ENCODE measurements at regions not wholly inside any gene's neighbourhood (a gene's known extent, or its start where the extent isn't known, plus 50 kb on each side); places are given as distances from the start of the nearest gene placed in this dataset.

DNA sequence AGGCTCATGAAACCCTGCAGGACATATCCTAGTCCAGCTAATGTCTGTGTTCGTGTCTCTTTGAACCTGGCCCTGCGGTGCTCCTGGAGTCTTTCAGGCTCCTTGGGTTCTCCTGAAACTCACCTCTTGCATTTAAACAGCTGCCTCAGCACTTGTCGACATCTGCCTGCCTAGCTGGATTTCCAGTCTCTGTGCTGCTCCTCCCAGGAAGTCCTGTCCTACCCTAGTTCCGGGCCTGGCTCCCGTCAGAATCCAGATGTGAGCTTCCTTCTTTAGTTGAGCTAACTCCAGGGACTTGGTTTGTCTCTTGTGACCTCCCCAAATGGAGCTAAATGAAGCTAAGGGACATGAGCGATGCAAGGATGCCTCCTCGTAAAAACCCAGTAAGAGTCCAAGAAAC, 155.2 kb upstream of the PIRT start:
- no peak overlapping the region for H3K4me3 ChIP-seq (ENCODE audit: low read depth, low read length)
- no peak overlapping the region for H3K27ac ChIP-seq
- no peaks in the 10 kb centered on the region for H3K9me3 ChIP-seq (ENCODE audit: severe bottlenecking)
- no peak for DNase-seq
- no peaks in the 10 kb centered on the region for H3K36me3 ChIP-seq
- H3K27me3 ChIP-seq (ENCODE audit: insufficient read depth, low read depth, severe bottlenecking): no peaks in the 10 kb centered on the region
- TF ChIP-seq, protein P1, sequence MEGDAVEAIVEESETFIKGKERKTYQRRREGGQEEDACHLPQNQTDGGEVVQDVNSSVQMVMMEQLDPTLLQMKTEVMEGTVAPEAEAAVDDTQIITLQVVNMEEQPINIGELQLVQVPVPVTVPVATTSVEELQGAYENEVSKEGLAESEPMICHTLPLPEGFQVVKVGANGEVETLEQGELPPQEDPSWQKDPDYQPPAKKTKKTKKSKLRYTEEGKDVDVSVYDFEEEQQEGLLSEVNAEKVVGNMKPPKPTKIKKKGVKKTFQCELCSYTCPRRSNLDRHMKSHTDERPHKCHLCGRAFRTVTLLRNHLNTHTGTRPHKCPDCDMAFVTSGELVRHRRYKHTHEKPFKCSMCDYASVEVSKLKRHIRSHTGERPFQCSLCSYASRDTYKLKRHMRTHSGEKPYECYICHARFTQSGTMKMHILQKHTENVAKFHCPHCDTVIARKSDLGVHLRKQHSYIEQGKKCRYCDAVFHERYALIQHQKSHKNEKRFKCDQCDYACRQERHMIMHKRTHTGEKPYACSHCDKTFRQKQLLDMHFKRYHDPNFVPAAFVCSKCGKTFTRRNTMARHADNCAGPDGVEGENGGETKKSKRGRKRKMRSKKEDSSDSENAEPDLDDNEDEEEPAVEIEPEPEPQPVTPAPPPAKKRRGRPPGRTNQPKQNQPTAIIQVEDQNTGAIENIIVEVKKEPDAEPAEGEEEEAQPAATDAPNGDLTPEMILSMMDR (IDR thresholded peaks at IDR 0.05; ENCODE audit: low read depth, low read length): no peak

DNA sequence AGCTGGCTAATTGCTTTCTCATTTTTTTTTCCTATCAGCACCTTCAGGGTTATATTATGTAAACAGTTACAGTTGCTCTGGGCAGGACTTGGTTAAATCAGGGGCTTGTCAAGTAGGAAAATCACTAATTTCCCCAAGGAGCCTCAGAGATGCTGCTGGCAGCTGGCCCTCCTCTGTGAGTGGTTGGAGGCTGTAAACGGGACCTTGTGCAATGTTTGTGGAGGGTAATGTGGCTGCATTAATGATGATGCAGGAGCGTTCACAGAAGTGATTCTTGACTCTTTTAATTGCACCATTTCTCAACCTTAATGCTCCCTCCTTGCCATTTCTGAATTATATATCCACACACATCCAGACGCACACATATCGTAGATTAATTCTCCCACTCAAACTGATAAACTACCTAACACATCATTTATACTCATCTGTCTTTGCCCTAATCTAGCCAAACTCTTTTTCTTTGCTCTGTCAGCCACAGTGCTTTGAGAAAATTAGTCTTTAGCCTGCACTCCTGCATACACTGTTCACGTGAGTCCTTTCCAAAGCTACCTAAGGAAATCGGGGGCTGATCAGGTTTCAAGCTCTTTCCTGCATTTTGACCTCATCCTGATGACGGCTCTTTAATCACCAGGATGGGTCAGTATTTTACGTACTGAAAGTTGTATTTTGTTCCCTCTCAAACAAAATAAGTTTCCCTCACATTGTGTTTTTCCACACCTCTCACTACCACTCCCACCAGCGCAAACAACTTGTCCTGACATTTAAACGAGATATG, 154.4 kb upstream of the PIRT start:
- no peak for DNase-seq
- Histone ChIP-seq H3K4me3 (ENCODE audit: low read depth, low read length) (no peak overlapping the region), H3K36me3 (no peaks in the 10 kb centered on the region), H3K27me3 (ENCODE audit: insufficient read depth, low read depth, severe bottlenecking) (no peaks in the 10 kb centered on the region), H3K27ac (no peak overlapping the region), H3K9me3 (ENCODE audit: severe bottlenecking) (no peaks in the 10 kb centered on the region)
- TF ChIP-seq, protein P1 (IDR thresholded peaks at IDR 0.05; ENCODE audit: low read depth, low read length): no peak

- H3K9me3 ChIP-seq (ENCODE audit: severe bottlenecking): no peaks in the 10 kb centered on the region
- TF ChIP-seq, protein P1 (IDR thresholded peaks at IDR 0.05; ENCODE audit: low read depth, low read length): no peak
- no peak for DNase-seq
- peaks cover 4% of the 10 kb centered on the region for H3K27me3 ChIP-seq (ENCODE audit: insufficient read depth, low read depth, severe bottlenecking)
- H3K27ac ChIP-seq: no peak overlapping the region
- no peaks in the 10 kb centered on the region for H3K36me3 ChIP-seq
- H3K4me3 ChIP-seq (ENCODE audit: low read depth, low read length): no peak overlapping the region
These were observed 149.9 kb upstream of the PIRT start for GRCh38 chr17:10987786-10988185.

DNA sequence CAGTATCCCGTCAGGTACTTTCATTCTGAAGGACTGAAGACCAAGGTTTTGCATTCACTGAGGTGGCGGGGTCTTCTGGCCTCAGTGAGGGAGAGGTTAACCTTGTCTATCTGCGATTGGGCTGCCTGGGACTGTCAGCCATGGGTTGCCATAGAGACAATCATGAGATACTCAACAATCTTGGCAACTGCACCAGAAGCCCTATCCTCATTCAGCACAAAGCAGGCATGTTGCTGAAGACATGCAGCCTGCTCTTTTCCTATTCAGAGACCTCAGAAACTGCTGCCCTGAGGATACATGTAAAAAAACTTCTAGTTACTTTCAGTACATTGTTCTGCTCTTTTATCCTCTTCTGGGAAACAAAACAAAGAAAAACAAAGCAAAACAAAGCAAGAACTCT, 146.3 kb upstream of the PIRT start:
- H3K36me3 ChIP-seq: no peaks in the 10 kb centered on the region
- H3K27ac ChIP-seq: no peak overlapping the region
- DNase-seq: no peak
- no peaks in the 10 kb centered on the region for H3K9me3 ChIP-seq (ENCODE audit: severe bottlenecking)
- H3K27me3 ChIP-seq (ENCODE audit: insufficient read depth, low read depth, severe bottlenecking): peaks cover 4% of the 10 kb centered on the region
- TF ChIP-seq, protein P1 (IDR thresholded peaks at IDR 0.05; ENCODE audit: low read depth, low read length): no peak
- no peak overlapping the region for H3K4me3 ChIP-seq (ENCODE audit: low read depth, low read length)

DNA sequence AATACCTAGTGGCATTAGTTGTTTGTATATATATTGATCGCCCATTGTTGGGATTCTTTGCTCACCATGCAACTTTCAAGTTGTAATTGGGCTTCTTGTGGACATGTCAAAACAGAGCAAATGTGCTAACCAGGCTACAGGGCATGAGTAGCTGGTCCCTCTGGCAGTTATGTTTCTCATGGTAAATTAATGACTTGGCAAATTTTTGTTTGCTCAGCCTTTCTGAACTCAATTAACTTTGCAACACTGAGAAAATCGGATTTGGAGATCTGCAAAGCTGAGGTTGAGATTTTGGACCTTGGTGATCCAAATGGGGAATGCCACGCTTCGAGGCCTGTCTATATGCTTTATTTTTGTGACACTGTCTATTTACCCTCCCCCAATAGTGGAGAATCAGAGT, 138.5 kb upstream of the PIRT start:
- Histone ChIP-seq H3K9me3 (ENCODE audit: severe bottlenecking) (no peaks in the 10 kb centered on the region), H3K4me3 (ENCODE audit: low read depth, low read length) (no peak overlapping the region), H3K27me3 (ENCODE audit: insufficient read depth, low read depth, severe bottlenecking) (no peaks in the 10 kb centered on the region), H3K36me3 (no peaks in the 10 kb centered on the region), H3K27ac (no peak overlapping the region)
- no peak for DNase-seq
- TF ChIP-seq, protein P1 (IDR thresholded peaks at IDR 0.05; ENCODE audit: low read depth, low read length): no peak

DNA sequence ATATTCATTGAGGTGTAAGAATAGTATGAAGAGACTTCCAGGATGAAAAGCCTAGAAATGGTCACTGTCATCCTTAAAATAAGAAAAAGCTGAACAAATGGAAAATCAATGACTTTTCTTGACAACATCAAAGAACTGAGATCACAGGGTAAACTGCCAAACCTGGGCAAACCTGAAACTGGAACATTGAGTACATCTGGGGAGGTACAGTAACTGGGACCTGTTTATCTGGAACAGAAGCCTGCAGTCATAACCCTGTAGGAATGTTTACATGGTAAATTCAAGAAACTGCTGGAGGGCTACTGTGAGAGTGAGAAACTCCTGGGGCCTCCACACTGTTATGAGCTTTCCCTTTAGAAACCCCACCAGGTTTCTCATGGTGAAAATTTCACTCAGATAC, 130.1 kb upstream of the PIRT start:
- TF ChIP-seq, protein P1 (IDR thresholded peaks at IDR 0.05; ENCODE audit: low read depth, low read length): no peak
- DNase-seq: no peak
- H3K36me3 ChIP-seq: no peaks in the 10 kb centered on the region
- H3K27me3 ChIP-seq (ENCODE audit: insufficient read depth, low read depth, severe bottlenecking): no peaks in the 10 kb centered on the region
- H3K4me3 ChIP-seq (ENCODE audit: low read depth, low read length): no peak overlapping the region
- H3K27ac ChIP-seq: no peak overlapping the region
- H3K9me3 ChIP-seq (ENCODE audit: severe bottlenecking): no peaks in the 10 kb centered on the region
